ENCODE measurements at regions not wholly inside any gene's neighbourhood (a gene's known extent, or its start where the extent isn't known, plus 50 kb on each side); places are given as distances from the start of the nearest gene placed in this dataset.
A peak's percentile ranks its signal among the peaks of the same experiment; 100 is the strongest.
"Not testable (repeated sequence)": the region's sequence is repeated elsewhere in the genome, so short reads cannot be mapped to it uniquely, and the experiment has no call there.

GRCh38 chr9:124146031-124146561, 111.7 kb upstream of the NEK6 start:
- Histone ChIP-seq H3K9me3 (peaks cover 0 to 2% (median 0%) of the 10 kb centered on the region in 4 donors), H3K4me1 (no peaks in the 10 kb centered on the region), H3K36me3 (no peaks in the 10 kb centered on the region), H3K27me3 (no peaks in the 10 kb centered on the region), H3K4me3 (no peak overlapping the region), H3K27ac (no peak overlapping the region)
- intact Hi-C loops (cut with DNase I): no loop called here
- 84 to 88% methylated on average over 4 of the region's 4 CpGs for WGBS, 2 donors
- no peak for TF ChIP-seq POLR2A (IDR thresholded peaks at IDR 0.05)
- no peak for TF ChIP-seq EP300 (IDR thresholded peaks at IDR 0.05)
- no peak for TF ChIP-seq POLR2AphosphoS5 (IDR thresholded peaks at IDR 0.05)
- TF ChIP-seq CTCF (IDR thresholded peaks at IDR 0.05): no peak
- DNase-seq: no peak

GRCh38 chr9:124149992-124150391, 107.8 kb upstream of the NEK6 start:
- no peak for DNase-seq
- no peaks in the 10 kb centered on the region for H3K27me3 ChIP-seq
- no peak overlapping the region for H3K27ac ChIP-seq
- WGBS, 2 donors: 40 to 41% methylated on average over 1 of the region's 1 CpG
- H3K9me3 ChIP-seq: peaks cover 0 to 2% (median 0%) of the 10 kb centered on the region in 4 donors
- TF ChIP-seq EP300 (IDR thresholded peaks at IDR 0.05) (no peak), POLR2AphosphoS5 (IDR thresholded peaks at IDR 0.05) (no peak), CTCF (IDR thresholded peaks at IDR 0.05) (no peak), POLR2A (IDR thresholded peaks at IDR 0.05) (no peak)
- H3K4me3 ChIP-seq: no peak overlapping the region
- no peaks in the 10 kb centered on the region for H3K4me1 ChIP-seq
- no peaks in the 10 kb centered on the region for H3K36me3 ChIP-seq
- intact Hi-C loops (cut with DNase I): no loop called here

- no peak for DNase-seq
- no peaks in the 10 kb centered on the region for H3K4me1 ChIP-seq
- no peaks in the 10 kb centered on the region for H3K27me3 ChIP-seq
- WGBS, 2 donors: 73 to 76% methylated on average over 2 of the region's 2 CpGs
- no peak overlapping the region for H3K4me3 ChIP-seq
- no peak overlapping the region for H3K27ac ChIP-seq
- TF ChIP-seq POLR2AphosphoS5 (IDR thresholded peaks at IDR 0.05) (no peak), POLR2A (IDR thresholded peaks at IDR 0.05) (no peak), EP300 (IDR thresholded peaks at IDR 0.05) (no peak), CTCF (IDR thresholded peaks at IDR 0.05) (no peak)
- intact Hi-C loops (cut with DNase I): no loop called here
- H3K9me3 ChIP-seq: no peaks in the 10 kb centered on the region
- H3K36me3 ChIP-seq: no peaks in the 10 kb centered on the region
Measured at GRCh38 chr9:124163760-124164255, 93.9 kb upstream of the NEK6 start.

GRCh38 chr9:124164811-124165210, 92.9 kb upstream of the NEK6 start:
- DNase-seq: peak; percentile 71
- Histone ChIP-seq H3K4me3 (no peak overlapping the region), H3K27ac (no peak overlapping the region), H3K4me1 (no peaks in the 10 kb centered on the region), H3K36me3 (no peaks in the 10 kb centered on the region), H3K9me3 (no peaks in the 10 kb centered on the region), H3K27me3 (no peaks in the 10 kb centered on the region)
- no peak for TF ChIP-seq POLR2A (IDR thresholded peaks at IDR 0.05)
- TF ChIP-seq CTCF (IDR thresholded peaks at IDR 0.05): no peak
- TF ChIP-seq EP300 (IDR thresholded peaks at IDR 0.05): no peak
- no peak for TF ChIP-seq POLR2AphosphoS5 (IDR thresholded peaks at IDR 0.05)
- intact Hi-C loops (cut with DNase I): no loop called here
- WGBS, 2 donors: 73 to 90% methylated on average over 5 of the region's 5 CpGs

GRCh38 chr9:124174433-124174832, 83.3 kb upstream of the NEK6 start:
- intact Hi-C loops (cut with DNase I): no loop called here
- Histone ChIP-seq H3K9me3 (no peaks in the 10 kb centered on the region), H3K27me3 (no peaks in the 10 kb centered on the region), H3K27ac (no peak overlapping the region), H3K4me3 (no peak overlapping the region), H3K36me3 (no peaks in the 10 kb centered on the region), H3K4me1 (no peaks in the 10 kb centered on the region)
- no peak for DNase-seq
- TF ChIP-seq POLR2AphosphoS5 (IDR thresholded peaks at IDR 0.05): no peak
- TF ChIP-seq CTCF (IDR thresholded peaks at IDR 0.05): no peak
- TF ChIP-seq POLR2A (IDR thresholded peaks at IDR 0.05): no peak
- TF ChIP-seq EP300 (IDR thresholded peaks at IDR 0.05): no peak
- 76 to 78% methylated on average over 5 of the region's 5 CpGs for WGBS, 2 donors

GRCh38 chr9:124177522-124177921, 80.2 kb upstream of the NEK6 start:
- 95% methylated on average over 7 of the region's 7 CpGs for WGBS, 2 donors
- H3K4me1 ChIP-seq; H3K27ac ChIP-seq; DNase-seq; intact Hi-C loops (cut with DNase I); H3K9me3 ChIP-seq; H3K4me3 ChIP-seq; H3K36me3 ChIP-seq: not testable (repeated sequence)
- H3K27me3 ChIP-seq: peaks cover 0 to 10% (median 4%) of the 10 kb centered on the region in 3 donors

All from sigmoid colon (tissue), 6 donors.